GM12878 (cell line): ENCODE measurements at regions not wholly inside any gene's neighbourhood (a gene's known extent, or its start where the extent isn't known, plus 50 kb on each side); places are given as distances from the start of the nearest gene placed in this dataset.

Experiments used
- ATAC-seq: fragments of 200-7000 bp; cut with Tn5 transposase; 3 replicates; pipeline ENCODE4 v1.9.1; 2020; ENCODE audit warnings: mild to moderate bottlenecking, moderate library complexity
- BruUV-seq: library from RNA; stranded (reverse); fragments of 400-500 nt; replicated peaks from 2 replicates; lab custom pipeline; 2021; lab: Mats Ljungman, UMichigan
- CTCF ChIA-PET: fragments of 300-600 bp; sonication (Branson Sonifier 250); formaldehyde crosslinking; extraction: SDS; loops from one replicate; lab custom pipeline; 2021; ENCODE audit warnings: inconsistent platforms; lab: Yijun Ruan, JAX
- POLR2A ChIA-PET: fragments of 350-600 bp; formaldehyde crosslinking; extraction: SDS; loops from one replicate; lab custom pipeline; 2021; ENCODE audit warnings: inconsistent platforms; lab: Charles Lee
- RAD21 ChIA-PET: fragments of 300-600 bp; sonication (Branson Sonifier 250); formaldehyde crosslinking; loops from one replicate; lab custom pipeline; 2023; ENCODE audit warnings: antibody characterized with exemption; ENCODE audit not compliant: unreplicated experiment; lab: Charles Lee
- SMC1A ChIA-PET: fragments of 300-600 bp; sonication (Branson Sonifier 250); formaldehyde crosslinking; loops from one replicate; lab custom pipeline; 2023; ENCODE audit not compliant: unreplicated experiment, uncharacterized antibody; lab: Charles Lee
- DNase-seq: peaks from one replicate; pipeline ENCODE4 v3.0.0-alpha.2; 2011; ENCODE audit warnings: low read depth, low spot score
- FAIRE-seq: peaks from 3 replicates; lab custom pipeline; 2011; peaks lifted over from hg19 to GRCh38; lab: Jason Lieb, UNC
- H2AFZ ChIP-seq: 2 replicates; pipeline ENCODE4 v1.6.0; 2011; ENCODE audit warnings: low read depth, low read length, control low read depth; ENCODE audit not compliant: control insufficient read depth
- H3K27ac ChIP-seq: 2 replicates; pipeline ENCODE4 v1.5.1; 2011; ENCODE audit warnings: control low read depth; ENCODE audit not compliant: control insufficient read depth, insufficient read depth
- H3K27me3 ChIP-seq, 2 experiments: replicated peaks in 1 of 2; 2 replicates each; pipeline versions ENCODE4 v1.6.0 to v1.6.1; 2011; ENCODE audit warnings: low read length in 1 of 2; ENCODE audit not compliant: control insufficient read depth in 2 of 2, insufficient read depth in 2 of 2
- H3K36me3 ChIP-seq, 2 experiments: 2 replicates each; pipeline ENCODE4 v1.5.1; 2011; ENCODE audit warnings: low read length in 1 of 2; ENCODE audit not compliant: control insufficient read depth in 2 of 2, insufficient read depth in 2 of 2
- H3K4me1 ChIP-seq: 2 replicates; pipeline ENCODE4 v1.6.1; 2011; ENCODE audit warnings: mild to moderate bottlenecking, low read length, moderate library complexity, mixed read lengths; ENCODE audit not compliant: control insufficient read depth, insufficient read depth
- H3K4me2 ChIP-seq: 2 replicates; pipeline ENCODE4 v1.6.0; 2011; ENCODE audit warnings: control low read depth; ENCODE audit not compliant: control insufficient read depth, insufficient read depth
- H3K4me3 ChIP-seq: fragments of 200-600 bp; sonication (generic); 2 replicates; pipeline ENCODE4 v1.5.1; 2016
- H3K79me2 ChIP-seq: 2 replicates; pipeline ENCODE4 v1.6.0; 2011; ENCODE audit warnings: low read length; ENCODE audit not compliant: control insufficient read depth, insufficient read depth
- H3K9ac ChIP-seq: 2 replicates; pipeline ENCODE4 v1.8.0; 2011; ENCODE audit warnings: low read length, control low read depth, mixed read lengths; ENCODE audit not compliant: control insufficient read depth, insufficient read depth
- H3K9me3 ChIP-seq: replicated peaks from 3 replicates; pipeline ENCODE4 v1.5.1; 2011; ENCODE audit warnings: mild to moderate bottlenecking, low read length; ENCODE audit not compliant: control insufficient read depth, insufficient read depth
- H4K20me1 ChIP-seq: 2 replicates; pipeline ENCODE4 v1.6.0; 2011; ENCODE audit not compliant: control insufficient read depth, insufficient read depth
- CUX1 ChIP-seq: IDR thresholded peaks from 2 replicates; pipeline ENCODE4 v1.6.1; 2012; ENCODE audit warnings: improper control_type of control experiment, low read depth, low read length; ENCODE audit not compliant: insufficient replicate concordance
- E4F1 ChIP-seq: fragments of 450-650 bp; IDR thresholded peaks from 2 replicates; pipeline ENCODE4 v1.6.1; 2018; ENCODE audit warnings: borderline replicate concordance, mild to moderate bottlenecking; ENCODE audit not compliant: partially characterized antibody
- GATAD2B ChIP-seq: fragments of 450-650 bp; conservative IDR thresholded peaks from 2 replicates; pipeline ENCODE4 v1.6.1; 2017; ENCODE audit warnings: low read depth, mild to moderate bottlenecking, moderate library complexity
- IRF3 ChIP-seq: fragments of 450-650 bp; IDR thresholded peaks from 2 replicates; pipeline ENCODE4 v1.6.1; 2014; ENCODE audit warnings: mild to moderate bottlenecking
- NR2C1 ChIP-seq: fragments of 450-650 bp; IDR thresholded peaks from 2 replicates; pipeline ENCODE4 v1.6.1; 2017; ENCODE audit warnings: antibody characterized with exemption, mild to moderate bottlenecking, moderate library complexity
- ZNF207 ChIP-seq: fragments of 450-650 bp; IDR thresholded peaks from 2 replicates; pipeline ENCODE4 v1.6.1; 2014; ENCODE audit warnings: antibody characterized with exemption, mild to moderate bottlenecking, borderline replicate concordance
- ZNF384 ChIP-seq: IDR thresholded peaks from 2 replicates; pipeline ENCODE4 v1.6.1; 2012; ENCODE audit warnings: low read depth, mild to moderate bottlenecking, low read length, improper control_type of control experiment, borderline replicate concordance
- ZNF592 ChIP-seq: fragments of 450-650 bp; IDR thresholded peaks from 2 replicates; pipeline ENCODE4 v1.6.1; 2017; ENCODE audit warnings: mild to moderate bottlenecking, moderate library complexity
- WGBS: methylation state at CpG from one replicate; pipeline ENCODE4 v1.1.6; 2016; ENCODE audit warnings: low lambda C conversion rate; ENCODE audit not compliant: insufficient replicate concordance, insufficient coverage; ENCODE audit errors: missing lambda C conversion rate; 5-methylcytosine and 5-hydroxymethylcytosine counted together
- in situ Hi-C: fragments of 300-500 bp; cut with MboI; formaldehyde crosslinking; loops from 9 replicates; pipeline ENCODE4 v1.14.3; 2018; ENCODE audit warnings: mixed read lengths
- intact Hi-C: fragments of 100-400 bp; cut with micrococcal nuclease; formaldehyde crosslinking; loops from one replicate; pipeline ENCODE4 v1.14.2; 2022; ENCODE audit not compliant: unreplicated experiment

- H3K79me2 ChIP-seq = no peaks in the 10 kb centered on the region
- ChIA-PET POLR2A (no interaction called here), CTCF (interaction anchor here (0.9 kb wide), 1 partner anchor 8 kb away, joined by 3 read pairs; no protein-coding TSS in a partner anchor)
- in situ Hi-C loops (no loop called here), intact Hi-C loops (no loop called here)
- no peaks in the 10 kb centered on the region for H4K20me1 ChIP-seq
- DNase-seq (no peak), FAIRE-seq (no peak)
- WGBS = 0% methylated on average over 1 of the region's 1 CpG
- no peaks in the 10 kb centered on the region for H3K4me1 ChIP-seq
- H3K9ac ChIP-seq = no peak overlapping the region
- no peaks in the 10 kb centered on the region for H3K27me3 ChIP-seq
- H2AFZ ChIP-seq = no peak overlapping the region
- H3K9me3 ChIP-seq = no peaks in the 10 kb centered on the region; the same call in 2 of the 3 replicates
- H3K36me3 ChIP-seq = no peaks in the 10 kb centered on the region
- H3K4me2 ChIP-seq = no peak overlapping the region
- TF ChIP-seq ZNF384 (no peak), CUX1 (no peak), IRF3 (no peak), NR2C1 (no peak), GATAD2B (no peak), E4F1 (no peak), ZNF207 (no peak), ZNF592 (no peak)
- TF ChIP-seq, all 136 proteins: peak for 0
- RAD21 ChIA-PET = no interaction called here
- no TSS peak for BruUV-seq
- no peak overlapping the region for H3K27ac ChIP-seq
- no peak overlapping the region; the same call in 1 of the 2 replicates for H3K4me3 ChIP-seq
- no peak for ATAC-seq
- SMC1A ChIA-PET = no interaction called here
These were observed 59.9 kb upstream of the SPEF2 start for GRCh38 chr5:35557748-35558147.
